ENCODE measurements at regions not wholly inside any gene's neighbourhood (a gene's known extent, or its start where the extent isn't known, plus 50 kb on each side); places are given as distances from the start of the nearest gene placed in this dataset.

DNA sequence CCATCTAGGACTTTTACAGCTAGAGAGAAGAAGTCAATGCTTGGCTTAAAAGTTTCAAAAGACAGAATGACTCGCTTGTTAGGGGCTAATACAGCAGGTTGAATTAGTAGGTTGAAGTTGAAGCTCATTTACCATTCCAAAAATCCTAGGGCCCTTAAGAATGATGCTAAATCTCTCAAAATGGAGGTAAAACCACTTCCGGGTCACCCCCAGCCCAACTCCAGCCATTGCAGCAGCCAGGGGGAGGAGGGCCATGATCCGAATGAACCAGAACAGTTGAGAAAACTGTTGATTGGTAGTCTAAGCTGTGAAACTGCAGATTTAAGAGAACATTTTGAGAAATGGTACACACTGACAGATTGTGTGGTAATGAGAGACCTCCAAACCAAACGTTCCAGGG, 245.4 kb downstream of the HNRNPD start:
- no peak overlapping the region for H3K9ac ChIP-seq (ENCODE audit: extremely low read depth, low read length, poor library complexity, severe bottlenecking)
- no peak overlapping the region for H3K4me3 ChIP-seq (ENCODE audit: low read length)
- H3K27me3 ChIP-seq (ENCODE audit: control insufficient read depth, insufficient read depth, low read length, poor library complexity, severe bottlenecking) = no peaks in the 10 kb centered on the region
- TF ChIP-seq, protein P1, sequence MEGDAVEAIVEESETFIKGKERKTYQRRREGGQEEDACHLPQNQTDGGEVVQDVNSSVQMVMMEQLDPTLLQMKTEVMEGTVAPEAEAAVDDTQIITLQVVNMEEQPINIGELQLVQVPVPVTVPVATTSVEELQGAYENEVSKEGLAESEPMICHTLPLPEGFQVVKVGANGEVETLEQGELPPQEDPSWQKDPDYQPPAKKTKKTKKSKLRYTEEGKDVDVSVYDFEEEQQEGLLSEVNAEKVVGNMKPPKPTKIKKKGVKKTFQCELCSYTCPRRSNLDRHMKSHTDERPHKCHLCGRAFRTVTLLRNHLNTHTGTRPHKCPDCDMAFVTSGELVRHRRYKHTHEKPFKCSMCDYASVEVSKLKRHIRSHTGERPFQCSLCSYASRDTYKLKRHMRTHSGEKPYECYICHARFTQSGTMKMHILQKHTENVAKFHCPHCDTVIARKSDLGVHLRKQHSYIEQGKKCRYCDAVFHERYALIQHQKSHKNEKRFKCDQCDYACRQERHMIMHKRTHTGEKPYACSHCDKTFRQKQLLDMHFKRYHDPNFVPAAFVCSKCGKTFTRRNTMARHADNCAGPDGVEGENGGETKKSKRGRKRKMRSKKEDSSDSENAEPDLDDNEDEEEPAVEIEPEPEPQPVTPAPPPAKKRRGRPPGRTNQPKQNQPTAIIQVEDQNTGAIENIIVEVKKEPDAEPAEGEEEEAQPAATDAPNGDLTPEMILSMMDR (conservative IDR thresholded peaks at IDR 0.05) = no peak
- H3K9me3 Mint-ChIP-seq = no peaks in the 10 kb centered on the region
- no peaks in the 10 kb centered on the region for H3K36me3 ChIP-seq (ENCODE audit: control insufficient read depth, insufficient read depth, low read length)
- DNase-seq = no peak
- H3K27ac Mint-ChIP-seq = no peak overlapping the region
- H3K27ac ChIP-seq (ENCODE audit: low read depth, low read length) = no peak overlapping the region
- no peaks in the 10 kb centered on the region for H3K9me3 ChIP-seq (ENCODE audit: control insufficient read depth, low read length)
- H3K27me3 Mint-ChIP-seq (ENCODE audit: insufficient read depth) = peaks cover 7% of the 10 kb centered on the region
- no peaks in the 10 kb centered on the region for H3K4me1 Mint-ChIP-seq
- H3K36me3 Mint-ChIP-seq (ENCODE audit: low read depth) = no peaks in the 10 kb centered on the region
- H3K4me3 Mint-ChIP-seq = no peak overlapping the region
- WGBS, 2 experiments (ENCODE audit: insufficient coverage in 1 of 2, insufficient read length in 1 of 2) = 89 to 100% methylated on average over 1 to 4 of the region's 4 CpGs
- H3K4me1 ChIP-seq (ENCODE audit: control insufficient read depth, insufficient read depth, low read length) = no peaks in the 10 kb centered on the region

DNA sequence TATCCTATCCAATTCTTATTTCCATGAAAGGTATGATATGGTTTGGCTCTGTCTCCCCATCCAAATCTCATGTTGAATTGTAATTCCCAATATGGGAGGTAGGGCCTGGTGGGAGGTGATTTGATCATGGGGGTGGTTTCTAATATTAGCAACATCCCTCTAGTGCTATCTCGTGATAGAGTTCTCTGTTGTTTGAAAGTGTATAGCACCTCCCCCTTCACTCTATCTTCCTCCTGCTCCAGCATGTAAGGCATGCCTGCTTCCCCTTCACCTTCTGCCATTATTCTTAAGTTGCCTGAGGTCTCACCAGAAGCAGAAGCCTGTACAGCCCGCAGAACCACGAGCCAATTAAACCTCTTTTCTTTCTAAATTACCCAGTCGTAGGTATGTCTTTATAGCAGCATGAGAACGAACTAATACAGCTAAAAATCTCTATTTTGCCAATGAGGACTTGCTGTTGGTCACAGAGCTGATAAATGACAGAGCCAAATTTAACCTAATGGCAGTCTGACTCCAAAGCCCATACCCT, 247.2 kb downstream of the HNRNPD start:
- H3K4me1 ChIP-seq (ENCODE audit: control insufficient read depth, insufficient read depth, low read length) = no peaks in the 10 kb centered on the region
- no peak overlapping the region for H3K4me3 Mint-ChIP-seq
- no peaks in the 10 kb centered on the region for H3K9me3 ChIP-seq (ENCODE audit: control insufficient read depth, low read length)
- H3K27ac Mint-ChIP-seq = no peak overlapping the region
- no peaks in the 10 kb centered on the region for H3K36me3 ChIP-seq (ENCODE audit: control insufficient read depth, insufficient read depth, low read length)
- H3K27me3 ChIP-seq (ENCODE audit: control insufficient read depth, insufficient read depth, low read length, poor library complexity, severe bottlenecking) = no peaks in the 10 kb centered on the region
- WGBS, 2 experiments (ENCODE audit: insufficient coverage in 1 of 2, insufficient read length in 1 of 2) = 78 to 93% methylated on average over 3 to 5 of the region's 5 CpGs
- no peaks in the 10 kb centered on the region for H3K4me1 Mint-ChIP-seq
- peaks cover 7% of the 10 kb centered on the region for H3K27me3 Mint-ChIP-seq (ENCODE audit: insufficient read depth)
- H3K9me3 Mint-ChIP-seq = no peaks in the 10 kb centered on the region
- no peak overlapping the region for H3K4me3 ChIP-seq (ENCODE audit: low read length)
- DNase-seq = no peak
- TF ChIP-seq, protein P1 (conservative IDR thresholded peaks at IDR 0.05) = no peak
- H3K36me3 Mint-ChIP-seq (ENCODE audit: low read depth) = no peaks in the 10 kb centered on the region
- H3K27ac ChIP-seq (ENCODE audit: low read depth, low read length) = no peak overlapping the region
- no peak overlapping the region for H3K9ac ChIP-seq (ENCODE audit: extremely low read depth, low read length, poor library complexity, severe bottlenecking)

DNA sequence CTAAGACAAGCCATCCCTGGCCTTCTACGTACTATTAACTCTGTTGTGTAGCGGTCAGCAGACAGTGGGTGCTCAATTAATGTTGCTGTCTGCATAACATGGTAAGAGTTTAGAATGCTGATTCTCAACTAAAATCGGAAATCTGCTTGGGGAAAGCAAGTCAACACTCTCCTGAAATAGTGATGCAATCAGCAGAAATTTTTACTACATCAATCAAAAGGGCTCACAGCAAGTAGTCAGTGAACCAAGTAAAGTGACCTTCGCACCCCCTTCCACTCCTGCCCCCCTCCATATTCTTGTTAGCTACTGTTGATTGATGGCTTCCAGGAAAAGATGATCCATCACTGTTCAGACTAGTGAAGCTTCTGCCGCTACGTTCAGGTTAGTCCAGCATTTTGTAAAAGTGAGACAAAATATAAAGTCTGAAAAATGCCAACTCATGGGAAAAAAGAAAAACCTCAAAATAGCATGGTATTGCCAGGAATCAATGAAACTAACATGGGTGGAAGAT, 247.9 kb downstream of the HNRNPD start:
- Mint-ChIP-seq H3K4me3 (no peak overlapping the region), H3K9me3 (no peaks in the 10 kb centered on the region), H3K27ac (no peak overlapping the region), H3K36me3 (ENCODE audit: low read depth) (no peaks in the 10 kb centered on the region), H3K27me3 (ENCODE audit: insufficient read depth) (peaks cover 3% of the 10 kb centered on the region), H3K4me1 (no peaks in the 10 kb centered on the region)
- Histone ChIP-seq H3K9me3 (ENCODE audit: control insufficient read depth, low read length) (no peaks in the 10 kb centered on the region), H3K27me3 (ENCODE audit: control insufficient read depth, insufficient read depth, low read length, poor library complexity, severe bottlenecking) (no peaks in the 10 kb centered on the region), H3K27ac (ENCODE audit: low read depth, low read length) (no peak overlapping the region), H3K9ac (ENCODE audit: extremely low read depth, low read length, poor library complexity, severe bottlenecking) (no peak overlapping the region), H3K4me3 (ENCODE audit: low read length) (no peak overlapping the region), H3K36me3 (ENCODE audit: control insufficient read depth, insufficient read depth, low read length) (no peaks in the 10 kb centered on the region), H3K4me1 (ENCODE audit: control insufficient read depth, insufficient read depth, low read length) (no peaks in the 10 kb centered on the region)
- no peak for DNase-seq
- WGBS, 2 experiments (ENCODE audit: insufficient coverage in 1 of 2, insufficient read length in 1 of 2) = 90 to 93% methylated on average over 2 to 6 of the region's 6 CpGs
- TF ChIP-seq, protein P1 (conservative IDR thresholded peaks at IDR 0.05) = no peak
